ENCODE measurements at regions not wholly inside any gene's neighbourhood (a gene's known extent, or its start where the extent isn't known, plus 50 kb on each side); places are given as distances from the start of the nearest gene placed in this dataset.

GRCh38 chr2:15841776-15842560 is 98.4 kb upstream of the MYCN start:
- TF ChIP-seq CTCF (IDR thresholded peaks at IDR 0.05): no peak
- ATAC-seq (ENCODE audit: low FRiP score) (no peak), DNase-seq (ENCODE audit: low spot score) (no peak)

- DNase-seq (ENCODE audit: low spot score) (no peak), ATAC-seq (ENCODE audit: low FRiP score) (no peak)
- TF ChIP-seq CTCF (IDR thresholded peaks at IDR 0.05): no peak
These were observed 97.3 kb upstream of the MYCN start for GRCh38 chr2:15842758-15843666.

GRCh38 chr2:15844211-15844801 is 96.0 kb upstream of the MYCN start:
- DNase-seq (ENCODE audit: low spot score): no peak
- no peak for TF ChIP-seq CTCF (IDR thresholded peaks at IDR 0.05)
- ATAC-seq (ENCODE audit: low FRiP score): no peak

- no peak for TF ChIP-seq CTCF (IDR thresholded peaks at IDR 0.05)
- ATAC-seq (ENCODE audit: low FRiP score) (no peak), DNase-seq (ENCODE audit: low spot score) (no peak)
These were observed 95.1 kb upstream of the MYCN start for GRCh38 chr2:15845294-15845693.

DNA sequence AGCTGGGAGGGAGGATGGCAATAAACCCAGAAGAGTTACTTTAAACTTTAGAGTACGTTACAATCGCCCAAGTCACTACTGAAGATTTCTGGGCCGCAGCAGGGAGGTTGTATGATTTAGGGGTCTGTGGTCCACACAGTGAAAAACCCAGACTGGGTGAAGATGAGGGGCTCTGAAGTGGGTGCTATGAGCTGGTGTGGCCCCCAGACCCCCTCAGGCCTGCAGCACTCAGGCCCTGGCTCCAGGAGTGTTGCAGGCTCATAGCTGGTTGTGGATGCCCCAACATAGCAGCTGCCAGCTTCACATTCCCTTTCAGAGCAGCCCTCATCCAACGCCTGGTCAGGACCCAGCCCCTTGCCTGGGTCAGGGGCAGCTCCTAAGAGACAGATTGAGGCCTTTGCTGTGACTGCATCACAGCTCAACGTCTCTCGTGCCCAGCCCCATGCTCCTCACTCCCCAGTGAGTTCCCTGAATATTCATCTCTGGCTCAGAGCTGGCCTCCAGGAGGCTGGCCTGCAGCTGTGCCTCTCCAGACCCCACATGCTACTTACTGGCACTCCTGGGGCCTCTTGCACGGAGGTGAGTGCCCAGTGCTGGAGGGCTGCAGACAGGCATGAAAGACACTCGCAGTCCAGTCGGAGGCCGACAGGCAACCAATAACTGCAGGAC is 94.5 kb upstream of the MYCN start:
- ATAC-seq (ENCODE audit: low FRiP score) (no peak), DNase-seq (ENCODE audit: low spot score) (no peak)
- no peak for TF ChIP-seq CTCF (IDR thresholded peaks at IDR 0.05)

GRCh38 chr2:15846626-15847025 is 93.7 kb upstream of the MYCN start:
- DNase-seq (ENCODE audit: low spot score): no peak
- no peak for ATAC-seq (ENCODE audit: low FRiP score)
- TF ChIP-seq CTCF (IDR thresholded peaks at IDR 0.05): no peak
